A673 (cell line): ENCODE measurements at regions not wholly inside any gene's neighbourhood (a gene's known extent, or its start where the extent isn't known, plus 50 kb on each side); places are given as distances from the start of the nearest gene placed in this dataset.

Source experiments
- BruUV-seq: library from RNA; stranded (reverse); fragments of 400-500 nt; replicated peaks from 2 replicates; lab custom pipeline; 2021; lab: Mats Ljungman, UMichigan
- CTCF ChIA-PET: fragments of 300-600 bp; sonication (Branson Sonifier 250); formaldehyde crosslinking; loops from one replicate; lab custom pipeline; 2022; ENCODE audit warnings: antibody characterized with exemption; lab: Charles Lee
- POLR2A ChIA-PET: fragments of 300-600 bp; sonication (Branson Sonifier 250); formaldehyde crosslinking; loops from one replicate; lab custom pipeline; 2022; ENCODE audit warnings: antibody characterized with exemption; ENCODE audit not compliant: low non-redundant PET; lab: Charles Lee
- DNase-seq: peaks from one replicate; pipeline ENCODE4 v3.0.0-alpha.2; 2015; ENCODE audit warnings: low spot score
- H3K27ac ChIP-seq: fragments of 200-600 bp; sonication (generic); 2 replicates; pipeline ENCODE4 v1.5.1; 2016; ENCODE audit warnings: mixed run types, low read depth, mild to moderate bottlenecking, mixed read lengths, antibody characterized with exemption, low read length; ENCODE audit not compliant: poor library complexity, severe bottlenecking
- H3K27me3 ChIP-seq: fragments of 200-600 bp; sonication (generic); replicated peaks from 2 replicates; pipeline ENCODE4 v1.6.1; 2017; ENCODE audit warnings: mixed run types, low read depth, mild to moderate bottlenecking, mixed read lengths, antibody characterized with exemption, low read length; ENCODE audit not compliant: insufficient read depth, poor library complexity
- H3K36me3 ChIP-seq: fragments of 200-600 bp; sonication (generic); 2 replicates; pipeline ENCODE4 v1.6.1; 2016; ENCODE audit warnings: mixed run types, mild to moderate bottlenecking, mixed read lengths, antibody characterized with exemption, low read length; ENCODE audit not compliant: insufficient read depth, poor library complexity, severe bottlenecking
- H3K4me1 ChIP-seq: fragments of 200-600 bp; sonication (generic); 2 replicates; pipeline ENCODE4 v1.6.1; 2017; ENCODE audit warnings: mixed run types, mild to moderate bottlenecking, mixed read lengths, antibody characterized with exemption, low read length; ENCODE audit not compliant: insufficient read depth, poor library complexity, severe bottlenecking
- H3K4me3 ChIP-seq: fragments of 200-600 bp; sonication (generic); 2 replicates; pipeline ENCODE4 v1.5.1; 2016; ENCODE audit warnings: low read depth, mixed run types, mild to moderate bottlenecking, mixed read lengths, low read length; ENCODE audit not compliant: poor library complexity, severe bottlenecking
- H3K9me3 ChIP-seq: fragments of 200-600 bp; sonication (generic); 2 replicates; pipeline ENCODE4 v1.6.1; 2016; ENCODE audit warnings: mixed run types, low read depth, mild to moderate bottlenecking, mixed read lengths, antibody characterized with exemption, low read length; ENCODE audit not compliant: poor library complexity, severe bottlenecking
- CTCF ChIP-seq: fragments of 300-800, 200-600 bp; sonication (generic); conservative IDR thresholded peaks from 2 replicates; pipeline ENCODE4 v1.5.1; 2017; ENCODE audit warnings: low read depth, mild to moderate bottlenecking, antibody characterized with exemption, low read length, moderate library complexity, mixed read lengths
- EZH2 ChIP-seq: fragments of 200-600 bp; sonication (generic); IDR thresholded peaks from 2 replicates; pipeline ENCODE4 v1.6.1; 2017; ENCODE audit warnings: borderline replicate concordance, low read depth, mild to moderate bottlenecking, mixed read lengths, antibody characterized with exemption, low read length; ENCODE audit not compliant: poor library complexity, severe bottlenecking
- intact Hi-C: fragments of 100-400 bp; cut with micrococcal nuclease; formaldehyde crosslinking; loops from one replicate; pipeline ENCODE4 v1.10.0; 2022; ENCODE audit not compliant: unreplicated experiment

DNA sequence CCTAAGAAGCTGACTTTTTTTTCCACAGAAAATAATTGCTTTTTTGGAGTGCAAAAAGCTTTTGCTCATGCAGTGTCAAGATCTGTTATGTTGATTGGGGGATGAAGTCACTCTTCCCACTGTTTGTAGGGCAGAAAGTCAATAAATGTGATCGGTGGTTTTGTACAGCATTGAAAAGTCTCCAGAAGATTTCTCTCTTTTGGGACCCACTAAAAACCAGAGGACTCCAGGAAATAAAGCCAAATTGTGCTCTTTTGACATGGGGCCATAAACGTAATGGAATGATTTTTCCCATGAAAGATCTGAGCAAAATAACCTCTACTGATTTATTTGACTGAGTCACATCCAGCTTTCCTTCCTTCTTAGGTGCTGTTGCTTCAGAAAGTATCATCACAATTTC, 122.5 kb downstream of the SNAPC1 start:
- ChIA-PET CTCF (no interaction called here), POLR2A (no interaction called here)
- Histone ChIP-seq H3K27me3 (no peaks in the 10 kb centered on the region), H3K36me3 (no peaks in the 10 kb centered on the region), H3K27ac (no peak overlapping the region), H3K4me3 (no peak overlapping the region), H3K4me1 (no peaks in the 10 kb centered on the region), H3K9me3 (no peaks in the 10 kb centered on the region)
- no TSS peak for BruUV-seq
- TF ChIP-seq CTCF: no peak
- DNase-seq: no peak
- intact Hi-C loops: no loop called here

GRCh38 chr14:61885203-61885961, 123.2 kb downstream of the SNAPC1 start:
- BruUV-seq: no TSS peak

GRCh38 chr14:61887628-61888027, 125.4 kb downstream of the SNAPC1 start:
- H3K4me1 ChIP-seq: no peaks in the 10 kb centered on the region
- no TSS peak for BruUV-seq
- H3K27me3 ChIP-seq: no peaks in the 10 kb centered on the region
- no peak for DNase-seq
- H3K9me3 ChIP-seq: no peaks in the 10 kb centered on the region
- TF ChIP-seq CTCF (no peak), EZH2 (no peak)
- POLR2A ChIA-PET: no interaction called here
- no peaks in the 10 kb centered on the region for H3K36me3 ChIP-seq
- H3K4me3 ChIP-seq: no peak overlapping the region
- no peak overlapping the region for H3K27ac ChIP-seq
- CTCF ChIA-PET: no interaction called here
- intact Hi-C loops: no loop called here

More at GRCh38 chr14:61885203-61885961, 123.2 kb downstream of the SNAPC1 start:
- H3K9me3 ChIP-seq: no peaks in the 10 kb centered on the region
- H3K27me3 ChIP-seq: no peaks in the 10 kb centered on the region
- DNase-seq: no peak
- H3K27ac ChIP-seq: no peak overlapping the region
- H3K4me1 ChIP-seq: no peaks in the 10 kb centered on the region
- CTCF ChIA-PET: interaction anchor here (0.7 kb wide), 1 partner anchor 238 kb away, joined by 3 read pairs; no protein-coding TSS in a partner anchor
- TF ChIP-seq CTCF: no peak
- no peak for TF ChIP-seq EZH2
- intact Hi-C loops: no loop called here
- POLR2A ChIA-PET: no interaction called here
- H3K4me3 ChIP-seq: no peak overlapping the region
- no peaks in the 10 kb centered on the region for H3K36me3 ChIP-seq
